ENCODE measurements at regions not wholly inside any gene's neighbourhood (a gene's known extent, or its start where the extent isn't known, plus 50 kb on each side); places are given as distances from the start of the nearest gene placed in this dataset.

DNA sequence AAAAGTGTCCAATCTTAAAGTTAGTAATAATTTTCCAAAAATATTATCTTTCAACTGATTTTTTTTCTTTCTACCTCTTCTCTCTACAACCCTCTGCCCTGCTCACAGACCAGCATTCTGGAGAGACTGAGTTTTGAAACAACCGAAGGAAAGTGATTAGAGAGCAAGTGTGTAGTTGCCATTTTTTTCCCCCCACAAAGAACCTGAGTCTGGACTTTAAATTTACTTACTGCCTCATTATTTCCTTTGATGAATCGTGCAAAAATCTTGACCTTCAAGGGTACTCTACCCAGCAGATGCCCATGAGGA is 63.4 kb upstream of the NEUROD1 start:
- TF ChIP-seq, protein P1, sequence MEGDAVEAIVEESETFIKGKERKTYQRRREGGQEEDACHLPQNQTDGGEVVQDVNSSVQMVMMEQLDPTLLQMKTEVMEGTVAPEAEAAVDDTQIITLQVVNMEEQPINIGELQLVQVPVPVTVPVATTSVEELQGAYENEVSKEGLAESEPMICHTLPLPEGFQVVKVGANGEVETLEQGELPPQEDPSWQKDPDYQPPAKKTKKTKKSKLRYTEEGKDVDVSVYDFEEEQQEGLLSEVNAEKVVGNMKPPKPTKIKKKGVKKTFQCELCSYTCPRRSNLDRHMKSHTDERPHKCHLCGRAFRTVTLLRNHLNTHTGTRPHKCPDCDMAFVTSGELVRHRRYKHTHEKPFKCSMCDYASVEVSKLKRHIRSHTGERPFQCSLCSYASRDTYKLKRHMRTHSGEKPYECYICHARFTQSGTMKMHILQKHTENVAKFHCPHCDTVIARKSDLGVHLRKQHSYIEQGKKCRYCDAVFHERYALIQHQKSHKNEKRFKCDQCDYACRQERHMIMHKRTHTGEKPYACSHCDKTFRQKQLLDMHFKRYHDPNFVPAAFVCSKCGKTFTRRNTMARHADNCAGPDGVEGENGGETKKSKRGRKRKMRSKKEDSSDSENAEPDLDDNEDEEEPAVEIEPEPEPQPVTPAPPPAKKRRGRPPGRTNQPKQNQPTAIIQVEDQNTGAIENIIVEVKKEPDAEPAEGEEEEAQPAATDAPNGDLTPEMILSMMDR (IDR thresholded peaks at IDR 0.05), result no peak
- TF ChIP-seq POLR2A (IDR thresholded peaks at IDR 0.05), result no peak

Measured in adrenal gland (tissue), 5 donors.